Stimulated activated CD8-positive, alpha-beta memory T cell treated with anti-CD3 and anti-CD28 coated beads, Interleukin-15, amount 100 ng/mL, for 48 hours (primary cell): ENCODE measurements at regions not wholly inside any gene's neighbourhood (a gene's known extent, or its start where the extent isn't known, plus 50 kb on each side); places are given as distances from the start of the nearest gene placed in this dataset.

Experiments
- DNase-seq, 2 donors: peaks; one replicate each; pipeline ENCODE4 v3.0.0-alpha.2; 2020; ENCODE audit warnings: low read depth in 2 of 2

DNA sequence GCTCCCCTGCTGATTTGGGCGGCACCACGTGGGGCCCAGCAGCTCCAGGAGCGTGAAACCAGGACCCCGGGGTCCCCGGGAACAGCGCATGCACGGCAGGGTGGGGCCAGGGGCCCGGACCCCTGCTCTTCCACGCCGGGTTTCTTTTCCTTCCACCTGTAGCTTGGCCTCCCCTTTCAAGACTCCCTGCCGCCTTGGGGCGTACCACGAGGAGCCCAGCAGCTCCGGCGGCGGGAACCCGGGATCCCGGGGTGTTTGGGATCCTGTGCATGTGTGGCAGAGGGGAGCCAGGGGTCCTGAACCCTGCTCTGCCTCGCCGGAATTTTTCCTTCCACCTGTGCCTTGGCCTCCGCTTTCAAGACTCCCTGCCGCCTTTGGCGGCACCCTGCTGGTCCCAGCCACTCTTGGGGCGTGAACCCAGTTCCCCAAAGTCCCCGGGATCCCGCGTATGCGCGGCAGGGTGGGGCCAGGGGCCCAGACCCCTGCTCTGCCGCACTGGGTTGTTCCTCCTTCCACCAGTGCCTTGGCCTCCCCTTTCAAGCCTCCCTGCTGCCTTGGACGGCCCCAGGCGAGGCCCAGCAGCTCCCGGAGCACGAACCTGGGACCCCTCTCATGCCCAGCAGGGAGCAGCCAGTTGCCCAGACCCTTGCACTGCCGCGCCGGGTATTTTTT lies 322.7 kb downstream of the ALG10 start:
- DNase-seq: no peak

DNA sequence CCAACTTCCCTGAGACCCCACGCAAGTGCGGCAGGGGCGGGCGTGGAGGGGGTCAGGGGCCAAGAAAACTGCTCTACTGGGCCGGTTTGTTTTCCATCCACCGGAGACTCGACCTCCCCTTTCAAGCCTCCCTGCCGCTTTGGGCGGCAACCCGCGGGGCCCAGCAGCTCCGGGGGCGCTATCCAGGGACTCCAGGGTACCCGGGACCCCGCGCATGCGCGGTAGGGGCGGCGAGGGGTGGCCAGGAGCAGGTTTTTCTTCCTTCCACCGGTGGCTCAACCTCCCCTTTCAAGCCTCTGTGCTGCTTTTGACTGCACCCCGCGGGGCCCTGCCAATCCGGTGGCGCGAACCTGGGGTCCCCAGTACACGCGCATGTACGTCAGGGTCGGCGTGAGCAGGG lies 323.5 kb downstream of the ALG10 start:
- no peak for DNase-seq

DNA sequence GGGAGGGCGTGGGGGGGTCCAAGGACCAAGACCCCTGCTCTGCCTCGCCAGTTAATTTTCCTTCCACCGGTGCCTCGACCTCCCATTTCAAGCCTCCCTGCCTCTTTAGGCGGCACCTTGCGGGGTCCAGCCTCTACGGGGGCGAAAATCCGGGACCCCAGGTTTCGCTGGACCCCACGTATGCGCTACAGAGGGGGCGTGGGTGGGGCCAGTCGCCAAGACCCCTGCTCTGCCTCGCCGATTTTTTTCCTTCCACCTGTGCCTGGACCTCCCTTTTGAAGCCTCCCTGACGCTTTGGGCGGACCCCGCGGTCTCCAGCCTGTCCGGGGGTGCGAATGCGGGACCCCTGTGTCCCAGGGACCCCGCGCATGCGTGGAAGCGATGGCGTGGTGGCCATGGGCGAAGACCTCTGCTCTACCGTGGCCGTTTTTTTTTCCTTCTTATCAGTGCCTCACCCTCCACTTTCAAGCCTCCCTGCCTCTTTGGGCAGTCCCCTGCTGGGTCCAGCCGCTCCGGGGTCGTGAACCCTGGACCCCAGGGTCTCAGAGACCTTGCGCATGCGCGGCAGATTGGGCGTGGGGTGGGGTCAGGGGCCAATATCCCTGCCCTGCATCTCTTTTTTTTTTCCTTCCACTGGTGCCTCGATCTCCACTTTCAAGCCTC lies 324.2 kb downstream of the ALG10 start:
- DNase-seq: no peak

DNA sequence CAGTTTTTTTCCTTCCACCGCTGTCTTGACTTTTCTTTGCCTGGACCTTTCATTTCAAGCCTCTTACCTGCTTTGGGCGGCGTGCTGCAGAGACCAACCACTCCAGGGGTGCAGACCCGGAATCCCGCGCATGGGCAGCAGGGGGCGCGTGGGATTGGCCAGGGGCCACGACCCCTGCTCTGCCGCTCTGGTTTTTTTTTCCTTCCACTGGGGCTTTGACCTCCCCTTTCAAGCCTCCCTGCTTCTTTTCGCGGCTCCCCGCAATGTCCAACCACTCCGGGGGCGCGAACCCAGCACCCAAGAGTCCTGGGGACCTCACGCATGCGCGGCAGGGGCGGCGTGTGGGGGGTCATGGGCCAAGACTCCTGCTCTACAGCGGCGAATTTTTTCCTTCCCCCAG lies 325.1 kb downstream of the ALG10 start:
- no peak for DNase-seq

DNA sequence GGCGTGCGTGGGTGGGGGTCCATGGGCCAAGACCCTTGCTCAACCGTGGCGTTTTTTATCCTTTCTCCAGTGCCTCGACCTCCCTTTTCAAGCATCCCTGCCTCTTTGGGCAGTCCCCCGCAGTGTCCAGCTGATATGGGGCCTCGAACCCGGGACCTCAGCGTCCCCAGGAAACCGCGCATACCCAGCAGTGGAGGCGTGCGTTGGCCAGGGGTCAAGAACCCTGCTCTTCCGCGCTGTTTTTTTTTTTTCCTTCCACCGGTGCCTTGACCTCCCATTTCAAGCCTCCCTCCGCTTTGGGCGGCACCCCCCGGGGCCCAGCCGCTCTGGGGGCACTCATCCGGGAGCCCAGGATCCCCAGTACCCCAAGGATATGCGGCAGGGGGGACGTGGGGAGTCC lies 325.8 kb downstream of the ALG10 start:
- no peak for DNase-seq

DNA sequence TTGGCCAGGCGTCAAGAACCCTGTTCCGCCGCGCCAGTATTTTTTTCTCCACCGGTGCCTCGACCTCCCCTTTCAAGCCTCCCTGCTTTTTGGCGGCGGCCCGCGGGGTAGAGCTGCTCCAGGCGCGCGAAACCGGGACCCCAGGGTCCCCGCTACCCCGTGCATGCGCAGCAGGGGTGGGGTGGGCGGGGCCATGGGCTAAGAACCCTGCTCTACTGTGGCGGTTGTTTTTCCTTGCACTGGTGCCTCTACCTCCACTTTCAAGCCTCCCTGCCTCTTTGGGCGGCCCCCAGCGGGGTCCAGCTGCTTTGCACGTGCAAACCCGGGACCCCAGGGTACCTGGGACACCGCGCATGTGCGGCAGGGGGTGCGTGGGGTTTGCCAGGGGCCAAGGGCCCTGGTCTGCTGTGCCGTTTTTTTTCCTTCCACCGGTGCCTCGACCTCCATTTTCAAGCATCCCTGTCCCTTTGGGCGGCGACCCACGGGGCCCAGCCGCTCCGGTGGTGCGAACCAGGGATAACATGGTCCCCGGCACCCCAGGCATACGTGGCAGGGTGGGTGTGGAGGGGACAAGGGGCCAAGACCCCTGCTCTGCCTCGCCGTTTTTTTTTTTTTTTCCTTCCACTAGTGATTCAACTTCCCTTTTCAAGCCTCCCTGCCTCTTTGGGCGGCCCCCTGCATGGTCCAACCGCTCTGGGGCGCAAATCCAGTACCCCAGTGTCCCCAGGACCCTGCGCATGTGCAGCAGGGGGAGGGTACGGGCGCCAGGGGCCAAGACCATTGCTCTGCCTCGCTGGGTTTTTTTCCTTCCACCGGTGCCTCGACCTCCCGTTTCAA lies 326.8 kb downstream of the ALG10 start:
- no peak for DNase-seq

DNA sequence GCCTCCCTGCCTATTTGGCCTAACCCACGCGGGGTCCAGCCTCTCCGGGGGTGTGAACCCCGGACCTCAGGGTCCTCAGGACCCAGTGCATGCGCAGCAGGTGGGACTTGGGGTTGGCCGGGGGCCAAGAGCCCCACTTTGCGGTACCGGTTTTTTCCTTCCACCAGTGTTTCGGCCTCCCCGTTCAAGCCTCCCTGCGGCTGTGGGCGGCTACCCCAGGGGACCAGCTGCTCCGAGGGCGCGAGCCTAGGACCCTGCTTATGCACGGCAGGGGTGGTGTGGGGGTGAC lies 327.3 kb downstream of the ALG10 start:
- DNase-seq: no peak

DNA sequence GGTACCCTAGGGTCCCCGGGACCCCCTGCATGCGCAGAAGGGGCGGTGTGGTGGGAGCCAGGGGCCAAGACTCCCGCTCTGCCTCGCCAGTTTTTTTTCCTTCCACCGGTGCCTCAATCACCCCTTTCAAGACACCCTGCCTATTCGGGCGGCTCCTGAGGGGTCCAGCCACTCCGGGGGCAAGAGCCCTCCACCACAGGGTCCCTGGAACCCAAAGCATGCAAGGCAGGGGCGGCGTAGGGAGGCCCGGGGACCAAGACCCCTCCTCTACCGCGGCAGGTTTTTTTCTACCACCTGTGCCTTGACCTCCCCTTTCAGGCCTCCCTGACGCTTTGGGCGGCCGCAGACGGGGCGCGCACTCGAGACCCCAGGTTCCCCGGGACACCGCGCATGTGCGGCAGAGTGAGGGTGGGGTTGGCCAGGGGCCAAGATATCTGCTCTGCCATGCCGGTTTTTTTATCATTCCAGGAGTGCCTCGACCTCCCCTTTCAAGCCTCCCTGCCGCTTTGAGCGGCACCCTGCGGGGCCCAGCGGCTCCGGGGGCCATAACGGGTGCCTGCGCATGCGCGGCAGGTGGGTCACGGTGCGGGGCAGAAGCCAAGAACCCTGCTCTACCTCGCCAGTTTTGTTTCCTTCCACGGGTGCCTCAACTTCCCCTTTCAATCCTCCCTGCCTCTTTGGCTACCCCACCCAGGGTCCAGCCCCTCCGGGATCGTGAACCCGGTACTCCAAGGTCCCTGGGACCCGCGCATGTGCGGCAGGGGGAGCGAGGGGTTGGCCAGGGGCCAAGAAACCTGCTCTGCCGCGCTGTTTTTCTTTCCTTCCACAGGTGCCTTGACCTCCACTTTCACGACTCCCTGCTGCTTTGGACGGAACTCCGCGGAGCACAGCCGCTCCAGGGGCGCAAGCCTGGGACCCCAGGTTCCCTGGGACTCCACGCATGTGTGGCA lies 328.1 kb downstream of the ALG10 start:
- DNase-seq: no peak

DNA sequence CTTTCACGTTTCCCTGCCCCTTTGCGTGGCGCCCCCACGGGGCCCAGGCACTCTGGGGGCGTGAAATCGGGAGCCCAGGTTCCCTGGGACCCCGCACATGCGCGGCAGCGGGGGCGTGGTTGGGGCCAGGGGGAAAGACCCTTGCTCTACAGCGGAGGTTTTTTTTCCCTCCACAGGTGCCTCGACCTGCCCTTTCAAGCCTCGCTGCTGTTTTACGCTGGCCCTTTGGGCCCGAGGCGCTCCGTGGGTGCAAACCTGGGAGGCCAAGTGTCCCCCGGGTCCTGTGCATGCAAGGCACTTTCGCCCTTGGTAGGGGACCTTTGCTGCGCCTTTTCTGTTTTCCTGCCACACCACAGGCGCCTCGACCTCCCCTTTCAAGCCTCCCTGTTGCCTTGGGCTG lies 329.8 kb downstream of the ALG10 start:
- no peak for DNase-seq

DNA sequence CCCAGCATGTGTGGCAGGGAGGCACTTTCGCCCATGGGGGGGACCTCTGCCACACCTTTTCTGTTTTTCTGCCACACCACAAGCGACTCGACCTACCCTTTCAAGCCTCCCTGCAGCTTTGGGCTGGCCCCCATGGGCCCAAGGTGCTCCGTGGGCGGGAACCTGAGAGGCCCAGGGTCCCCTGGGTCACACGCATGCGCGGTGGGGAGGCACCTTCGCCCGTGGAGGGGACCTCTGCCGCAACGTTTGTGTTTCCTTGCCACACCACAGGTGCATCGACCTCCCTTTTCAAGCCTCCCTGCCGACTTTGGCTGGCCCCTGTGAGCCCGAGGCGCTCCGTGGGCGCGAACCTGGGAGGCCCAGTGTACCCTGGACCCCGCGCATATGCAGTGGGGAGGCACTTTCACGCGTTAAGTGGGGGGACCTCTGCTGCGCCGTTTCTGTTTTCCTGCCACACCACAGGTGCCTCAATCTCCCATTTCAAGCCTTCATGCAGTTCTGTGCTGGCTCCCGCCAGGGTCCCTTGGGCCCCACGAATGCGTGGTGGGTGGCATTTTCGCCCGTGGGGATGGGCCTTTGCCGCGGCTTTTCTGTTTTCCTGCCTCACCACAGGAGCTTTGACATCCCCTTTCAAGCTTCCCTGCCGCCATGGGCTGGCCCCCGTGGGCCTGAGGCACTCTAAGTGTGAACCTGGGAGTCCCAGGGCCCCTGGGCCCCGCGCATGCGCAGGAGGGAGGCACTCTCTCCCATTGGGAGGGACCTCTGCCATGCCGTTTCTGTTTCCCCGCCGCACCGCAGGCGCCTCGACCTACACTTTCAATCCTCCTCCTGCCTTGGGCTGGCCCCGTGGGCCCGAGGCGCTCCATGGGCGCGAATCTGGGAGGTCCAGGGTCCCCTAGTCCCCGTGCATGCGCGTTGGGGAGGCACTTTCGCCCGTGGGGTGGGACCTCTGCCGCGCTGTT lies 332.2 kb downstream of the ALG10 start:
- no peak for DNase-seq

DNA sequence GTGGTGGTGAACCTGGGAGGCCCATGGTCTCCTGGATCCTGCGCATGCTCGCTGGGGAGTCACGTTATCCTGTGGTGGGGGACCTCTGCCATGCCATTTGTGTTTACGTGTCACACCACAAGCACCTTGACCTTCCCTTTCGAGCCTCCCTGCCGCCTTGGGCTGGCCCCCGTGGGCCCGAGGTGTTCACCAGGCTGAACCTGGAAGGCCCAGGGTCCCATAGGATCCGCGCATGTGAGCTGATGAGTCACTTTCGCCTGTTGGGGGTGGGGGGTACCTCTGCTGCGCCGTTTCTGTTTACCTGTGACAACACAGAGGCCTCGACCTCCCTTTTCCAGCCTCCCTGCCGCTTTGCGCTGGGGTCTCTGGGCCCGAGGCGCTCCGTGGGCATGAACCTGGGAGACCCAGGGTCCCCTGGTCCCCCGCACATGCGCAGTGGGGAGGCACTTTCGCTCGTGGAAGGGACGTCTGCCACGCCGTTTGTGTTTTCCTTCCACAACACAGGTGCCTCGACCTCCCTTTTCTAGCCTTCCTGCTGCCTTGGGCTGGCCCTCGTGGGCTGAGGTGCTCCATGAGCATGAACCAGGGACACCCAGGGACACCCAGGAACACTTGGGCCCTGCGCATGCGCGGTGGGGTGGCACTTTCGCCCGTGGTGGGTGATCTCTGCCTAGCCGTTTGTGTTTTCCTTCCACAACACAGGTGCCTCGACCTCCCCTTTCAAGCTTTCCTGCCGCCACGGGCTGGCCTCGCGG lies 334.1 kb downstream of the ALG10 start:
- no peak for DNase-seq

DNA sequence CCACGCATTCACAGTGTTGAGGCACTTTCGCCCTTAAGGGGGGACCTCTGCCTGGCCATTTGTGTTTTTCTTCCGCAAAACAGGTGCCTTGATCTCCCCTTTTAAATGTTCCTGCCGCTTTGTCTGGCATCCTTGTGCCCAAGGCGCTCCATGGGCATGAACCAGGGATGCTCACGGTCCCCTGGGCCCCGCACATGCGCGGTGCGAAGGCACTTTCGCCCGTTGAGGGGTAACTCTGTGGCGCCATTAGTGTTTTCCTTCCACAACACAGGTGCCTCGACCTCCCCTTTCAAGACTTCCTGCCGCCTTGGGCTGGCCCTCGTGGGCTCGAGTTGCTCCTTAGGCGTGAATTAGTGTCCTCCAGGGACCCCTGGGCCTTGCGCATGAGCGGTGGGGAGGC lies 335.5 kb downstream of the ALG10 start:
- no peak for DNase-seq

DNA sequence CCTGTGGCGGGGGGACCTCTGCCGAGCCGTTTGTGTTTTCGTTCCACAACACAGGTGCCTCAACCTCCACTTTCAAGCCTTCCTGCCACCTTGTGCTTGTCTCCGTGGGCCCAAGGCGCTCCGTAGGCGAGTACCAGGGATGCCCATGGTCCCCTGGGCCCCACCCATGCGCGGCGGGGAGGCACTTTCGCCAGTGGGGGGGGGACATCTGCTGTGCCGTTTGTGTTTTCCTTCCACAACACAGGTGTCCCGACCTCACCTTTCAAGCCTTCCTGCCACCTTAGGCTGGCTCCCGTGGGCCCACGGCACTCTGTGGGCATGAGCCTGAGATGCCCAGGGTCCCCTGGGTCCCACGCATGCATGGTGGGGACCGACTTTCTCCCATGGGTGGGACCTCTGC lies 335.9 kb downstream of the ALG10 start:
- DNase-seq: no peak

DNA sequence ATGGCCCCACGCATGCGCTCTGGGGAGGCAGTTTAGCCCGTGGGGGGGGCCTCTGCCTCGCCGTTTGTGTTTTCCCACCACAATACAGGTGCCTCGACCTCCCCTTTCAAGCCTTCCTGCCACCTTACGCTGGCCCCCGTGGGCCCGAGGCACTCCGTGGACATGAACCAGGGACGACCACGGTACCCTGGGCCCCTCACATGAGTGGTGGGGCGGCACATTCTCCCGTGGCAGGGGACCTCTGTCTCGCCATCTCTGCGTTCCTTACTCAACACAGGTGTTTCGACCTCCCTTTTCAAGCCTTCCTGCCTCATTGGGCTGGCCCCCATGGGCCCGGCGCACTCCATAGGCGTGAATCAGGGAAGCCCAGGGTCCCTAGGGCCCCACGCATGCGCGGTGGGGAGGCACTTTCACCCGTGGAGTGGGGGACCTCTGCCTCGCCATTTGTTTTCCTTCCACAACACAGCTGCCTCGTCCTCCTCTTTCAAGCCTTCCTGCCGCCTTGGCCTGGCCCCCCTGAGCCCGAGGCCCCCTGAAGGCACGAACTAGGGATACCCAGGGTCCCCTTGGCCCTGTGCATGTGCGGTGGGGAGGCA lies 339.5 kb downstream of the ALG10 start:
- DNase-seq: no peak

DNA sequence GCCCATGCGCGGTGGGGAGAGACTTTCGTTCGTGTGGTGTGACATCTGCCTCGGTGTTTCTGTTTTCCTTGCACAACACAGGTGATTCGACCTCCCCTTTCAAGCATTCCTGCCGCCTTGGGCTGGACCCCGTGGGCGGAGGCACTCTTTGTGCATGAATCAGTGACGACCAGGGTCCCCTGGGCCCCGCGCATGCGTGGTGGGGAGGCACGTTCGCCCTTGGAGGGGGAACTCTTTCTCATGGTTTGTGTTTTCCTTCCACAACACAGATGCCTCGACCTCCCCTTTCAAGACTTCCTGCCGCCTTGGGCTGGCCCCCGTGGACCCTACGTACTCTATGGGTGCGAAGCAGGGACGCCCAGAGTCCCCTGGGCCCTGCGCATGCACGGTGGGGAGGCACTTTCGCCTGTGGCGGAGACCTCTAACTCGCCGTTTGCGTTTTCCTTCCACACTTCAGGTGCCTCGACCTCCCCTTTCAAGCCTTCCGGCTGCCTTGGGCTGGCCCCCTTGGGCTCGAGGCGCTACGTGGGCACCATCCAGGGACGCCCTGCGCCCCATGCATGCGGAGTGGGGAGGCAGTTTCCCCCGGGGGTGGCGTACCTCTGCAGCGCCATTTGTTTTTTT lies 340.9 kb downstream of the ALG10 start:
- no peak for DNase-seq

DNA sequence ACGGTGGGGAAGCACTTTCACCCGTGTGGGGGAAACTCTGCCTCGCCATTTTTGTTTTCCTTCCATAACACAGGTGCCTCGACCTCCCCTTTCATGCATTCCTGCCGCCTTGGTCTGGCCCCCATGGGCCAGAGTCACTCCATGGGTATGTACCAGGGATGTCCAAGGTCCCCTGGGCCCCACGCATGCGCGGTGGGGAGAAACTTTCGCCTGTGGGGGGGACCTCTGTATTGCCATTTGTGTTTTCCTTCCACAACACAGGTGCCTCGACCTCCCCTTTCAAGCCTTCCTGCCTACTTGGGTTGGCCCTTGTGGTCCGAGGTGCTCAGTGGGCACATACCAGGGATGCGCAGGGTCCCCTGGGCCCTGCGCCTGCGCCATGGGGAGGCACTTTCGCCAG lies 345.8 kb downstream of the ALG10 start:
- no peak for DNase-seq

DNA sequence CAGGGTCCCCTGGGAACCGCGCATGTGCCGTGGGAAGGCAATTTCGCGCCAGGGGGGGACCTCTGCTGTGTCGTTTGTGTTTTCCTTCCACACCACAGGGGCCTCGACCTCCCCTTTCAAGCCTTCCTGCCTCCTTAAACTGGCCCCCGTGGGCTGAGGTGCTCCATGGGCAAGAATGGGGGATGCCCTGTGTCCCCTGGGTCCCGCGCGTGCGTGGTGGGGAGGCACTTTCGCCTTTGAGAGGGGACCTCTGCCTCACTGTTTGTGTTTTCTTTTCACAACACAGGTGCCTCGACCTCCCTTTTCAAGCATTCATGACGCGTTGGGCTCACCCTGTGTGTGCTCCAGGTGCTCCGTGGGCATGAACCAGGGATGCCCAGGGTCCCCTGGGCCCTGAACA lies 348.8 kb downstream of the ALG10 start:
- no peak for DNase-seq

DNA sequence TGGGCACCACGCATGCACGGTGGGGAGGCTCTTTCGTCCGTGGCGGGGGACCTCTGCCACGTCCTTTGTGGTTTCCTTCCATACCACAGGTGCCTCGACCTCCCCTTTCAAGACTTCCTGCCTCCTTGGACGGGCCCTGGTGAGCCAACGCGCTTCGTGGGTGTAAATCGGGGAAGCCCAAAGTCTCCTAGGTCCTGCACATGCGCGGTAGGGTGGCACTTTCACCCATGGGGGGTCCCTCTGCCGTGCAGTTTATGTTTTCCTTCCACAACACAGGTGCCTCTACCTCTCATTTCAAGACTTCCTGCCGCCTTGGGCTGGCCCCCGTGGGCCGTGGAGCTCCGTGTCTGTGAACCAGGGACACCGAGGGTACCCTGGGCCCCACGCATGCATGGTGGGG lies 349.7 kb downstream of the ALG10 start:
- no peak for DNase-seq

DNA sequence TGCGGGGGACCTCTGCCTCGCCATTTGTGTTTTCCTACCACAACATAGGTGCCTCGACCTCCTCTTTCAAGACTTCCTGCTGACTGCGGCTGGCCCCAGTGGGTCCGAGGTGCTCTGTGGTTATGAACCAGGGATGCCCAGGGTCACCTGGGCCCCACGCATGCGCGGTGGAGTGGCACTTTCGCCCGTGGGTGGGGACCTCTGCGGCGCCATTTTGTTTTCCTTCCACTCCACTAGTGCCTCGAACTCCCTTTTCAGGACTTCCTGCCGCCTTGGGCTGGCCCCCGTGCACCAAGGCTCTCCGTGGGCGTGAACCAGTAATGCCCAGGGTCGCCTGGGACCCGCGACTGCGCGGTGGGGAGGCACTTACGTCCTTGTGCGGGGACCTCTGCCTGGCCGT lies 351.6 kb downstream of the ALG10 start:
- DNase-seq: no peak
